GM23338 (cell line): ENCODE measurements at regions not wholly inside any gene's neighbourhood (a gene's known extent, or its start where the extent isn't known, plus 50 kb on each side); places are given as distances from the start of the nearest gene placed in this dataset.

Source experiments
- ATAC-seq: fragments of 200-7000 bp; cut with Tn5 transposase; 3 replicates; pipeline ENCODE4 v1.9.1; 2020
- DNase-seq: peaks from one replicate; pipeline ENCODE4 v3.0.0-alpha.2; 2015; ENCODE audit warnings: low spot score
- H2AFZ ChIP-seq: fragments of 200-600 bp; sonication (generic); 2 replicates; pipeline ENCODE4 v1.8.0; 2016; ENCODE audit warnings: antibody characterized with exemption, mild to moderate bottlenecking, moderate library complexity
- H3F3A ChIP-seq: fragments of 200-600 bp; sonication (generic); replicated peaks from 2 replicates; pipeline ENCODE4 v1.8.0; 2017; ENCODE audit warnings: antibody characterized with exemption, mixed run types, low read depth
- H3K27ac ChIP-seq: fragments of 200-600 bp; sonication (generic); 2 replicates; pipeline ENCODE4 v1.6.1; 2016; ENCODE audit warnings: low read depth
- H3K27me3 ChIP-seq: fragments of 200-600 bp; sonication (generic); 2 replicates; pipeline ENCODE4 v1.8.0; 2016; ENCODE audit warnings: mild to moderate bottlenecking, mixed run types, moderate library complexity; ENCODE audit not compliant: insufficient read depth
- H3K36me3 ChIP-seq: fragments of 200-600 bp; sonication (generic); 2 replicates; pipeline ENCODE4 v1.8.0; 2016; ENCODE audit warnings: mild to moderate bottlenecking; ENCODE audit not compliant: insufficient read depth
- H3K4me1 ChIP-seq: fragments of 200-600 bp; sonication (generic); 2 replicates; pipeline ENCODE4 v1.8.0; 2016; ENCODE audit warnings: mild to moderate bottlenecking, moderate library complexity; ENCODE audit not compliant: insufficient read depth
- H3K4me2 ChIP-seq: fragments of 200-600 bp; sonication (generic); 2 replicates; pipeline ENCODE4 v1.7.1; 2017; ENCODE audit warnings: mixed run types
- H3K4me3 ChIP-seq: fragments of 200-600 bp; sonication (generic); 2 replicates; pipeline ENCODE4 v1.6.1; 2016; ENCODE audit warnings: mixed run types
- H3K79me2 ChIP-seq: fragments of 200-600 bp; sonication (generic); replicated peaks from 2 replicates; pipeline ENCODE4 v1.8.0; 2017; ENCODE audit warnings: mild to moderate bottlenecking; ENCODE audit not compliant: insufficient read depth
- H3K9me2 ChIP-seq: fragments of 200-600 bp; sonication (generic); 2 replicates; pipeline ENCODE4 v1.8.0; 2017; ENCODE audit not compliant: insufficient read depth
- H4K20me1 ChIP-seq: fragments of 200-600 bp; sonication (generic); replicated peaks from 2 replicates; pipeline ENCODE4 v1.8.0; 2017; ENCODE audit warnings: mild to moderate bottlenecking; ENCODE audit not compliant: insufficient read depth
- H3K27ac Mint-ChIP-seq: 2 replicates; pipeline ENCODE4 v1.8.0; 2020; ENCODE audit warnings: inconsistent platforms, mild to moderate bottlenecking, moderate library complexity, mixed read lengths
- H3K27me3 Mint-ChIP-seq: 3 replicates; pipeline ENCODE4 v1.8.0; 2022; ENCODE audit warnings: low read depth, mild to moderate bottlenecking, moderate library complexity, mixed read lengths, inconsistent platforms; ENCODE audit not compliant: insufficient read depth, poor library complexity
- H3K36me3 Mint-ChIP-seq: 3 replicates; pipeline ENCODE4 v1.8.0; 2021; ENCODE audit warnings: low read depth, mild to moderate bottlenecking, inconsistent platforms, moderate library complexity, mixed read lengths
- H3K4me1 Mint-ChIP-seq: 3 replicates; pipeline ENCODE4 v1.8.0; 2020; ENCODE audit warnings: mild to moderate bottlenecking, inconsistent platforms, mixed read lengths
- H3K4me3 Mint-ChIP-seq: 3 replicates; pipeline ENCODE4 v1.8.0; 2021; ENCODE audit warnings: moderate library complexity, mild to moderate bottlenecking, inconsistent platforms, mixed read lengths
- H3K9me3 Mint-ChIP-seq: 3 replicates; pipeline ENCODE4 v1.8.0; 2020; ENCODE audit warnings: moderate library complexity, mild to moderate bottlenecking, inconsistent platforms, mixed read lengths
- CREB1 ChIP-seq: fragments of 250-450 bp; sonication (Bioruptor Pico); IDR thresholded peaks from 2 replicates; pipeline ENCODE4 v1.5.0; 2020; ENCODE audit warnings: low read depth, mild to moderate bottlenecking, moderate library complexity
- CTCF ChIP-seq, 2 experiments: fragments of 200-600 bp in 1 of 2; sonication (generic) in 1 of 2; conservative IDR thresholded peaks; 2 replicates each; pipeline versions ENCODE4 v1.5.1 to v1.6.1; 2016 to 2017; ENCODE audit warnings: antibody characterized with exemption in 2 of 2, low read depth in 2 of 2, mild to moderate bottlenecking in 2 of 2, moderate library complexity in 1 of 2
- EZH2 ChIP-seq: fragments of 200-600 bp; sonication (generic); IDR thresholded peaks from one replicate; pipeline ENCODE4 v1.8.0; 2017; ENCODE audit warnings: antibody characterized with exemption, mild to moderate bottlenecking, low read depth; ENCODE audit not compliant: unreplicated experiment
- EZH2phosphoT487 ChIP-seq: fragments of 200-600 bp; sonication (generic); IDR thresholded peaks from one replicate; pipeline ENCODE4 v1.8.1; 2018; ENCODE audit warnings: antibody characterized with exemption; ENCODE audit not compliant: unreplicated experiment
- JUNB ChIP-seq: IDR thresholded peaks from one replicate; pipeline ENCODE4 v1.6.1; 2016; ENCODE audit warnings: antibody characterized with exemption; ENCODE audit not compliant: unreplicated experiment
- NANOG ChIP-seq: IDR thresholded peaks from 2 replicates; pipeline ENCODE4 v1.6.1; 2016; ENCODE audit warnings: antibody characterized with exemption, borderline replicate concordance
- POLR2AphosphoS5 ChIP-seq: IDR thresholded peaks from 2 replicates; pipeline ENCODE4 v1.6.1; 2016; ENCODE audit warnings: antibody characterized with exemption, low read depth
- STAT1 ChIP-seq: IDR thresholded peaks from one replicate; pipeline ENCODE4 v1.6.1; 2016; ENCODE audit warnings: antibody characterized with exemption; ENCODE audit not compliant: unreplicated experiment
- ZNF114 ChIP-seq: fragments of 250-450 bp; sonication (Bioruptor Pico); IDR thresholded peaks from 2 replicates; pipeline ENCODE4 v1.5.0; 2020; ENCODE audit warnings: mild to moderate bottlenecking, moderate library complexity
- ZNF331 ChIP-seq: fragments of 250-450 bp; sonication (Bioruptor Pico); IDR thresholded peaks from 2 replicates; pipeline ENCODE4 v1.5.0; 2020; ENCODE audit warnings: low read depth, mild to moderate bottlenecking, moderate library complexity
- TF ChIP-seq, protein P1 (sequence below): fragments of 250-450 bp; sonication (Bioruptor Pico); IDR thresholded peaks from 2 replicates; pipeline ENCODE4 v1.5.0; 2020; ENCODE audit warnings: mild to moderate bottlenecking, moderate library complexity
- TF ChIP-seq, protein P2 (sequence below): IDR thresholded peaks from one replicate; pipeline ENCODE4 v1.6.1; 2018; ENCODE audit warnings: antibody characterized with exemption; ENCODE audit not compliant: unreplicated experiment
- TF ChIP-seq, protein P3 (sequence below): IDR thresholded peaks from 2 replicates; pipeline ENCODE4 v1.6.1; 2016; ENCODE audit warnings: antibody characterized with exemption

GRCh38 chr1:172838680-172839313, 179.9 kb downstream of the FASLG start:
- no peak for TF ChIP-seq EZH2phosphoT487
- TF ChIP-seq, protein P1, sequence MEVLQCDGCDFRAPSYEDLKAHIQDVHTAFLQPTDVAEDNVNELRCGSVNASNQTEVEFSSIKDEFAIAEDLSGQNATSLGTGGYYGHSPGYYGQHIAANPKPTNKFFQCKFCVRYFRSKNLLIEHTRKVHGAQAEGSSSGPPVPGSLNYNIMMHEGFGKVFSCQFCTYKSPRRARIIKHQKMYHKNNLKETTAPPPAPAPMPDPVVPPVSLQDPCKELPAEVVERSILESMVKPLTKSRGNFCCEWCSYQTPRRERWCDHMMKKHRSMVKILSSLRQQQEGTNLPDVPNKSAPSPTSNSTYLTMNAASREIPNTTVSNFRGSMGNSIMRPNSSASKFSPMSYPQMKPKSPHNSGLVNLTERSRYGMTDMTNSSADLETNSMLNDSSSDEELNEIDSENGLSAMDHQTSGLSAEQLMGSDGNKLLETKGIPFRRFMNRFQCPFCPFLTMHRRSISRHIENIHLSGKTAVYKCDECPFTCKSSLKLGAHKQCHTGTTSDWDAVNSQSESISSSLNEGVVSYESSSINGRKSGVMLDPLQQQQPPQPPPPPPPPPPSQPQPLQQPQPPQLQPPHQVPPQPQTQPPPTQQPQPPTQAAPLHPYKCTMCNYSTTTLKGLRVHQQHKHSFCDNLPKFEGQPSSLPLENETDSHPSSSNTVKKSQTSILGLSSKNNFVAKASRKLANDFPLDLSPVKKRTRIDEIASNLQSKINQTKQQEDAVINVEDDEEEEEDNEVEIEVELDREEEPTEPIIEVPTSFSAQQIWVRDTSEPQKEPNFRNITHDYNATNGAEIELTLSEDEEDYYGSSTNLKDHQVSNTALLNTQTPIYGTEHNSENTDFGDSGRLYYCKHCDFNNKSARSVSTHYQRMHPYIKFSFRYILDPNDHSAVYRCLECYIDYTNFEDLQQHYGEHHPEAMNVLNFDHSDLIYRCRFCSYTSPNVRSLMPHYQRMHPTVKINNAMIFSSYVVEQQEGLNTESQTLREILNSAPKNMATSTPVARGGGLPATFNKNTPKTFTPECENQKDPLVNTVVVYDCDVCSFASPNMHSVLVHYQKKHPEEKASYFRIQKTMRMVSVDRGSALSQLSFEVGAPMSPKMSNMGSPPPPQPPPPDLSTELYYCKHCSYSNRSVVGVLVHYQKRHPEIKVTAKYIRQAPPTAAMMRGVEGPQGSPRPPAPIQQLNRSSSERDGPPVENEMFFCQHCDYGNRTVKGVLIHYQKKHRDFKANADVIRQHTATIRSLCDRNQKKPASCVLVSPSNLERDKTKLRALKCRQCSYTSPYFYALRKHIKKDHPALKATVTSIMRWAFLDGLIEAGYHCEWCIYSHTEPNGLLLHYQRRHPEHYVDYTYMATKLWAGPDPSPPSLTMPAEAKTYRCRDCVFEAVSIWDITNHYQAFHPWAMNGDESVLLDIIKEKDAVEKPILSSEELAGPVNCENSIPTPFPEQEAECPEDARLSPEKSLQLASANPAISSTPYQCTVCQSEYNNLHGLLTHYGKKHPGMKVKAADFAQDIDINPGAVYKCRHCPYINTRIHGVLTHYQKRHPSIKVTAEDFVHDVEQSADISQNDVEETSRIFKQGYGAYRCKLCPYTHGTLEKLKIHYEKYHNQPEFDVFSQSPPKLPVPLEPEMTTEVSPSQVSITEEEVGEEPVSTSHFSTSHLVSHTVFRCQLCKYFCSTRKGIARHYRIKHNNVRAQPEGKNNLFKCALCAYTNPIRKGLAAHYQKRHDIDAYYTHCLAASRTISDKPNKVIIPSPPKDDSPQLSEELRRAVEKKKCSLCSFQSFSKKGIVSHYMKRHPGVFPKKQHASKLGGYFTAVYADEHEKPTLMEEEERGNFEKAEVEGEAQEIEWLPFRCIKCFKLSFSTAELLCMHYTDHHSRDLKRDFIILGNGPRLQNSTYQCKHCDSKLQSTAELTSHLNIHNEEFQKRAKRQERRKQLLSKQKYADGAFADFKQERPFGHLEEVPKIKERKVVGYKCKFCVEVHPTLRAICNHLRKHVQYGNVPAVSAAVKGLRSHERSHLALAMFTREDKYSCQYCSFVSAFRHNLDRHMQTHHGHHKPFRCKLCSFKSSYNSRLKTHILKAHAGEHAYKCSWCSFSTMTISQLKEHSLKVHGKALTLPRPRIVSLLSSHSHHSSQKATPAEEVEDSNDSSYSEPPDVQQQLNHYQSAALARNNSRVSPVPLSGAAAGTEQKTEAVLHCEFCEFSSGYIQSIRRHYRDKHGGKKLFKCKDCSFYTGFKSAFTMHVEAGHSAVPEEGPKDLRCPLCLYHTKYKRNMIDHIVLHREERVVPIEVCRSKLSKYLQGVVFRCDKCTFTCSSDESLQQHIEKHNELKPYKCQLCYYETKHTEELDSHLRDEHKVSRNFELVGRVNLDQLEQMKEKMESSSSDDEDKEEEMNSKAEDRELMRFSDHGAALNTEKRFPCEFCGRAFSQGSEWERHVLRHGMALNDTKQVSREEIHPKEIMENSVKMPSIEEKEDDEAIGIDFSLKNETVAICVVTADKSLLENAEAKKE (CRISPR knock-in tag), result no peak
- no peak for TF ChIP-seq ZNF331 (CRISPR knock-in tag)
- no peak for TF ChIP-seq JUNB
- TF ChIP-seq, protein P2, sequence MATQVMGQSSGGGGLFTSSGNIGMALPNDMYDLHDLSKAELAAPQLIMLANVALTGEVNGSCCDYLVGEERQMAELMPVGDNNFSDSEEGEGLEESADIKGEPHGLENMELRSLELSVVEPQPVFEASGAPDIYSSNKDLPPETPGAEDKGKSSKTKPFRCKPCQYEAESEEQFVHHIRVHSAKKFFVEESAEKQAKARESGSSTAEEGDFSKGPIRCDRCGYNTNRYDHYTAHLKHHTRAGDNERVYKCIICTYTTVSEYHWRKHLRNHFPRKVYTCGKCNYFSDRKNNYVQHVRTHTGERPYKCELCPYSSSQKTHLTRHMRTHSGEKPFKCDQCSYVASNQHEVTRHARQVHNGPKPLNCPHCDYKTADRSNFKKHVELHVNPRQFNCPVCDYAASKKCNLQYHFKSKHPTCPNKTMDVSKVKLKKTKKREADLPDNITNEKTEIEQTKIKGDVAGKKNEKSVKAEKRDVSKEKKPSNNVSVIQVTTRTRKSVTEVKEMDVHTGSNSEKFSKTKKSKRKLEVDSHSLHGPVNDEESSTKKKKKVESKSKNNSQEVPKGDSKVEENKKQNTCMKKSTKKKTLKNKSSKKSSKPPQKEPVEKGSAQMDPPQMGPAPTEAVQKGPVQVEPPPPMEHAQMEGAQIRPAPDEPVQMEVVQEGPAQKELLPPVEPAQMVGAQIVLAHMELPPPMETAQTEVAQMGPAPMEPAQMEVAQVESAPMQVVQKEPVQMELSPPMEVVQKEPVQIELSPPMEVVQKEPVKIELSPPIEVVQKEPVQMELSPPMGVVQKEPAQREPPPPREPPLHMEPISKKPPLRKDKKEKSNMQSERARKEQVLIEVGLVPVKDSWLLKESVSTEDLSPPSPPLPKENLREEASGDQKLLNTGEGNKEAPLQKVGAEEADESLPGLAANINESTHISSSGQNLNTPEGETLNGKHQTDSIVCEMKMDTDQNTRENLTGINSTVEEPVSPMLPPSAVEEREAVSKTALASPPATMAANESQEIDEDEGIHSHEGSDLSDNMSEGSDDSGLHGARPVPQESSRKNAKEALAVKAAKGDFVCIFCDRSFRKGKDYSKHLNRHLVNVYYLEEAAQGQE, result no peak
- TF ChIP-seq, protein P3, sequence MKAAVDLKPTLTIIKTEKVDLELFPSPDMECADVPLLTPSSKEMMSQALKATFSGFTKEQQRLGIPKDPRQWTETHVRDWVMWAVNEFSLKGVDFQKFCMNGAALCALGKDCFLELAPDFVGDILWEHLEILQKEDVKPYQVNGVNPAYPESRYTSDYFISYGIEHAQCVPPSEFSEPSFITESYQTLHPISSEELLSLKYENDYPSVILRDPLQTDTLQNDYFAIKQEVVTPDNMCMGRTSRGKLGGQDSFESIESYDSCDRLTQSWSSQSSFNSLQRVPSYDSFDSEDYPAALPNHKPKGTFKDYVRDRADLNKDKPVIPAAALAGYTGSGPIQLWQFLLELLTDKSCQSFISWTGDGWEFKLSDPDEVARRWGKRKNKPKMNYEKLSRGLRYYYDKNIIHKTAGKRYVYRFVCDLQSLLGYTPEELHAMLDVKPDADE, result no peak
- no peak for TF ChIP-seq POLR2AphosphoS5
- no peak for TF ChIP-seq NANOG
- TF ChIP-seq STAT1, result no peak
- TF ChIP-seq CREB1 (CRISPR knock-in tag), result no peak
- no peak for TF ChIP-seq ZNF114 (CRISPR knock-in tag)
- TF ChIP-seq EZH2, result no peak
- no peak for TF ChIP-seq CTCF (conservative IDR thresholded peaks at IDR 0.05; ENCODE audit: low read depth in 2 of 2)
- H3K36me3 Mint-ChIP-seq, result no peaks in the 10 kb centered on the region
- no peak overlapping the region for H3K4me3 Mint-ChIP-seq
- H2AFZ ChIP-seq, result no peak overlapping the region
- no peak for ATAC-seq
- peaks cover 11% of the 10 kb centered on the region for H3K4me1 Mint-ChIP-seq
- H3K27me3 ChIP-seq, result no peaks in the 10 kb centered on the region
- no peaks in the 10 kb centered on the region for H3K9me3 Mint-ChIP-seq
- no peaks in the 10 kb centered on the region for H3K27me3 Mint-ChIP-seq
- H3K4me2 ChIP-seq, result no peak overlapping the region
- no peaks in the 10 kb centered on the region for H4K20me1 ChIP-seq
- no peaks in the 10 kb centered on the region for H3K36me3 ChIP-seq
- no peaks in the 10 kb centered on the region for H3K9me2 ChIP-seq
- H3K79me2 ChIP-seq, result no peaks in the 10 kb centered on the region
- H3K27ac ChIP-seq, result no peak overlapping the region
- no peak overlapping the region for H3K27ac Mint-ChIP-seq
- H3K4me1 ChIP-seq, result peaks cover 14% of the 10 kb centered on the region; the same call in 1 of the 2 replicates
- H3F3A ChIP-seq, result no peaks in the 10 kb centered on the region
- no peak for DNase-seq
- no peak overlapping the region for H3K4me3 ChIP-seq
